ENCODE measurements at regions not wholly inside any gene's neighbourhood (a gene's known extent, or its start where the extent isn't known, plus 50 kb on each side); places are given as distances from the start of the nearest gene placed in this dataset.

DNA sequence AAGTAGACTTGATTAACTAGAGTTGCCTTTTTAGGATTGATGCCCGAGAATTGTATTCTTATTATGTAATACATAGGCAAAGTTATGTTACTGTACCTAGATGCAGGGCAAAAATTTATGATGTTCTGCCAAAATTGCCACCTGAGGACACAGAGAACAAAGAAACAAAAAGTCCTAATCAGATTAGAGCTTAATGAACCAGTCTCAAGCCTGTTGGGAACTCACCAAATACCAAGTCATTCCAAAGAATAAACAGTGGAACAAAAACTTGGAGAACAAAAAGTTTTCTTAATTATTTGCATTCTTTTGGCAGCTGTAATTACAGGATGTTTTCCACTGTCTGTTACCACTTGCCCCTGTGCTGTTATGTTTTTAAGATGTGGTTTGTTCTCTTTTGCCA lies 154.7 kb upstream of the SGK1 start:
- TF ChIP-seq, protein P1, sequence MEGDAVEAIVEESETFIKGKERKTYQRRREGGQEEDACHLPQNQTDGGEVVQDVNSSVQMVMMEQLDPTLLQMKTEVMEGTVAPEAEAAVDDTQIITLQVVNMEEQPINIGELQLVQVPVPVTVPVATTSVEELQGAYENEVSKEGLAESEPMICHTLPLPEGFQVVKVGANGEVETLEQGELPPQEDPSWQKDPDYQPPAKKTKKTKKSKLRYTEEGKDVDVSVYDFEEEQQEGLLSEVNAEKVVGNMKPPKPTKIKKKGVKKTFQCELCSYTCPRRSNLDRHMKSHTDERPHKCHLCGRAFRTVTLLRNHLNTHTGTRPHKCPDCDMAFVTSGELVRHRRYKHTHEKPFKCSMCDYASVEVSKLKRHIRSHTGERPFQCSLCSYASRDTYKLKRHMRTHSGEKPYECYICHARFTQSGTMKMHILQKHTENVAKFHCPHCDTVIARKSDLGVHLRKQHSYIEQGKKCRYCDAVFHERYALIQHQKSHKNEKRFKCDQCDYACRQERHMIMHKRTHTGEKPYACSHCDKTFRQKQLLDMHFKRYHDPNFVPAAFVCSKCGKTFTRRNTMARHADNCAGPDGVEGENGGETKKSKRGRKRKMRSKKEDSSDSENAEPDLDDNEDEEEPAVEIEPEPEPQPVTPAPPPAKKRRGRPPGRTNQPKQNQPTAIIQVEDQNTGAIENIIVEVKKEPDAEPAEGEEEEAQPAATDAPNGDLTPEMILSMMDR (conservative IDR thresholded peaks at IDR 0.05 in 1 of 2, IDR thresholded peaks at IDR 0.05 in 1 of 2; ENCODE audit: low read depth in 1 of 2, low read length in 2 of 2): no peak
- TF ChIP-seq EZH2 (IDR thresholded peaks at IDR 0.05; ENCODE audit: low read length, missing control alignments): no peak
